Liver (tissue), 7 donors: ENCODE measurements at regions not wholly inside any gene's neighbourhood (a gene's known extent, or its start where the extent isn't known, plus 50 kb on each side); places are given as distances from the start of the nearest gene placed in this dataset.
"Not testable (repeated sequence)": the region's sequence is repeated elsewhere in the genome, so short reads cannot be mapped to it uniquely, and the experiment has no call there.

Experiments
- DNase-seq: peaks from one replicate; pipeline ENCODE4 v3.0.0-alpha.2; 2017; ENCODE audit warnings: low spot score
- H3K27ac ChIP-seq, 2 donors: one replicate each; pipeline ENCODE4 v1.7.0; 2013; ENCODE audit warnings: inconsistent platforms in 2 of 2, low read length in 2 of 2, control low read depth in 1 of 2, low read depth in 1 of 2, mild to moderate bottlenecking in 1 of 2
- H3K27me3 ChIP-seq, 4 donors: one replicate each; pipeline versions ENCODE4 v1.6.1 to v1.7.0; 2013; ENCODE audit warnings: low read length in 3 of 4, inconsistent platforms in 1 of 4, mild to moderate bottlenecking in 1 of 4, moderate library complexity in 1 of 4; ENCODE audit not compliant: control insufficient read depth in 4 of 4, insufficient read depth in 4 of 4
- H3K36me3 ChIP-seq, 4 donors: one replicate each; pipeline versions ENCODE4 v1.6.1 to v1.7.0; 2013; ENCODE audit warnings: low read length in 3 of 4, mild to moderate bottlenecking in 3 of 4, low read depth in 1 of 4, moderate library complexity in 1 of 4; ENCODE audit not compliant: control insufficient read depth in 4 of 4, insufficient read depth in 3 of 4
- H3K4me1 ChIP-seq, 4 donors: one replicate each; pipeline versions ENCODE4 v1.6.1 to v1.7.0; 2013; ENCODE audit warnings: low read length in 3 of 4, mild to moderate bottlenecking in 3 of 4, moderate library complexity in 1 of 4; ENCODE audit not compliant: control insufficient read depth in 4 of 4, insufficient read depth in 4 of 4
- H3K4me3 ChIP-seq, 3 donors: one replicate each; pipeline versions ENCODE4 v1.6.1 to v1.7.0; 2013; ENCODE audit warnings: low read length in 3 of 3, control low read depth in 1 of 3, low read depth in 1 of 3, mild to moderate bottlenecking in 1 of 3
- H3K9ac ChIP-seq, 2 donors: one replicate each; pipeline ENCODE4 v1.7.0; 2013; ENCODE audit warnings: low read length in 2 of 2, mild to moderate bottlenecking in 2 of 2, moderate library complexity in 2 of 2, control low read depth in 1 of 2, low read depth in 1 of 2
- H3K9me3 ChIP-seq, 4 donors: one replicate each; pipeline versions ENCODE4 v1.6.1 to v1.7.0; 2013; ENCODE audit warnings: low read length in 3 of 4; ENCODE audit not compliant: control insufficient read depth in 4 of 4
- ATF3 ChIP-seq: IDR thresholded peaks from 2 replicates; pipeline ENCODE4 v1.6.1; 2016; ENCODE audit warnings: antibody characterized with exemption
- EGR1 ChIP-seq, 2 donors: IDR thresholded peaks; 2 replicates each; pipeline ENCODE4 v1.6.1; 2016 to 2018; ENCODE audit warnings: antibody characterized with exemption in 2 of 2, low read depth in 2 of 2
- FOXA1 ChIP-seq: IDR thresholded peaks from 2 replicates; pipeline ENCODE4 v1.6.1; 2016; ENCODE audit warnings: antibody characterized with exemption
- FOXA2 ChIP-seq: IDR thresholded peaks from 2 replicates; pipeline ENCODE4 v1.6.1; 2016; ENCODE audit warnings: antibody characterized with exemption
- GABPA ChIP-seq, 2 donors: IDR thresholded peaks in 1 of 2; conservative IDR thresholded peaks in 1 of 2; 2 replicates each; pipeline ENCODE4 v1.6.1; 2016; ENCODE audit warnings: antibody characterized with exemption in 2 of 2, mild to moderate bottlenecking in 1 of 2, moderate library complexity in 1 of 2
- HNF4A ChIP-seq, 2 donors: conservative IDR thresholded peaks; 2 replicates each; pipeline ENCODE4 v1.6.1; 2016; ENCODE audit warnings: antibody characterized with exemption in 2 of 2, mild to moderate bottlenecking in 2 of 2
- HNF4G ChIP-seq: IDR thresholded peaks from 2 replicates; pipeline ENCODE4 v1.6.1; 2016; ENCODE audit warnings: antibody characterized with exemption
- JUND ChIP-seq, 2 donors: IDR thresholded peaks; 2 replicates each; pipeline ENCODE4 v1.6.1; 2016; ENCODE audit warnings: antibody characterized with exemption in 2 of 2
- MAX ChIP-seq: IDR thresholded peaks from 2 replicates; pipeline ENCODE4 v1.6.1; 2016; ENCODE audit warnings: antibody characterized with exemption
- RAD21 ChIP-seq, 2 donors: IDR thresholded peaks; 2 replicates each; pipeline ENCODE4 v1.6.1; 2016; ENCODE audit warnings: antibody characterized with exemption in 2 of 2, mild to moderate bottlenecking in 2 of 2
- RXRA ChIP-seq, 2 donors: IDR thresholded peaks; 2 replicates each; pipeline ENCODE4 v1.6.1; 2017 to 2018; ENCODE audit warnings: antibody characterized with exemption in 2 of 2, mild to moderate bottlenecking in 1 of 2
- TAF1 ChIP-seq: conservative IDR thresholded peaks from 2 replicates; pipeline ENCODE4 v1.6.1; 2016; ENCODE audit warnings: antibody characterized with exemption, mild to moderate bottlenecking
- YY1 ChIP-seq: IDR thresholded peaks from 2 replicates; pipeline ENCODE4 v1.6.1; 2016; ENCODE audit warnings: antibody characterized with exemption, mild to moderate bottlenecking
- WGBS: extraction: QIAGEN DNeasy Blood & Tissue Kit; methylation state at CpG from one replicate; pipeline ENCODE4 v1.1.7; 2013; 5-methylcytosine and 5-hydroxymethylcytosine counted together
- donor health status: healthy.
- donor health status: healthy.
- donor health status: healthy.
- donor health status: healthy.

- H3K4me3 ChIP-seq: no peak overlapping the region
- no peaks in the 10 kb centered on the region for H3K4me1 ChIP-seq
- TF ChIP-seq GABPA (IDR thresholded peaks at IDR 0.05 in 1 of 2, conservative IDR thresholded peaks at IDR 0.05 in 1 of 2): no peak
- DNase-seq: no peak
- no peaks in the 10 kb centered on the region for H3K9me3 ChIP-seq
- H3K9ac ChIP-seq: no peak overlapping the region
- no peaks in the 10 kb centered on the region for H3K36me3 ChIP-seq
- 92% methylated on average over 2 of the region's 2 CpGs for WGBS
- H3K27ac ChIP-seq: no peak overlapping the region
- no peaks in the 10 kb centered on the region for H3K27me3 ChIP-seq
These were observed 234.0 kb downstream of the BCHE start for GRCh38 chr3:165603196-165603595.

- 91% methylated on average over 13 of the region's 13 CpGs for WGBS
- H3K4me1 ChIP-seq, DNase-seq, H3K27ac ChIP-seq, H3K27me3 ChIP-seq, H3K4me3 ChIP-seq, H3K9me3 ChIP-seq, H3K36me3 ChIP-seq, H3K9ac ChIP-seq: not testable (repeated sequence)
These were observed 264.7 kb downstream of the BCHE start for GRCh38 chr3:165572566-165572965.

GRCh38 chr3:165568907-165569462 lies 268.2 kb downstream of the BCHE start:
- H3K27me3 ChIP-seq: no peaks in the 10 kb centered on the region
- H3K4me3 ChIP-seq: no peak overlapping the region
- H3K27ac ChIP-seq: no peak overlapping the region
- no peak overlapping the region for H3K9ac ChIP-seq
- H3K4me1 ChIP-seq: no peaks in the 10 kb centered on the region
- no peaks in the 10 kb centered on the region for H3K36me3 ChIP-seq
- 71% methylated on average over 1 of the region's 1 CpG for WGBS
- DNase-seq: no peak
- no peaks in the 10 kb centered on the region for H3K9me3 ChIP-seq
- no peak for TF ChIP-seq HNF4A (conservative IDR thresholded peaks at IDR 0.05)
- TF ChIP-seq RXRA (IDR thresholded peaks at IDR 0.05): no peak
- no peak for TF ChIP-seq TAF1
- no peak for TF ChIP-seq HNF4G
- no peak for TF ChIP-seq ATF3
- no peak for TF ChIP-seq FOXA1
- TF ChIP-seq JUND (IDR thresholded peaks at IDR 0.05): no peak
- TF ChIP-seq YY1: no peak
- TF ChIP-seq MAX: no peak

- TF ChIP-seq FOXA2 (no peak), HNF4G (no peak), HNF4A (conservative IDR thresholded peaks at IDR 0.05) (no peak), YY1 (no peak), RAD21 (IDR thresholded peaks at IDR 0.05) (no peak), MAX (no peak), ATF3 (no peak), EGR1 (IDR thresholded peaks at IDR 0.05; ENCODE audit: low read depth in 2 of 2) (no peak)
- H3K9ac ChIP-seq: no peak overlapping the region
These were observed 281.4 kb downstream of the BCHE start for GRCh38 chr3:165555785-165556184.

More at GRCh38 chr3:165555785-165556184, 281.4 kb downstream of the BCHE start:
- no peak overlapping the region for H3K4me3 ChIP-seq
- WGBS: 85% methylated on average over 2 of the region's 2 CpGs
- no peaks in the 10 kb centered on the region for H3K27me3 ChIP-seq
- H3K9me3 ChIP-seq: no peaks in the 10 kb centered on the region
- H3K27ac ChIP-seq: no peak overlapping the region
- DNase-seq: no peak
- no peaks in the 10 kb centered on the region for H3K4me1 ChIP-seq
- H3K36me3 ChIP-seq: no peaks in the 10 kb centered on the region
